Calu3 (cell line): ENCODE measurements at regions not wholly inside any gene's neighbourhood (a gene's known extent, or its start where the extent isn't known, plus 50 kb on each side); places are given as distances from the start of the nearest gene placed in this dataset.

Experiments used
- BruUV-seq: library from RNA; stranded (reverse); fragments of 400-500 nt; replicated peaks from 2 replicates; lab custom pipeline; 2021; lab: Mats Ljungman, UMichigan
- CTCF ChIA-PET: fragments of 300-600 bp; sonication (Branson Sonifier 250); formaldehyde crosslinking; loops from one replicate; lab custom pipeline; 2022; ENCODE audit warnings: antibody characterized with exemption; lab: Charles Lee
- DNase-seq: peaks from one replicate; pipeline ENCODE4 v3.0.0; 2022
- H3K27ac Mint-ChIP-seq: one replicate; pipeline ENCODE4 v1.8.0; 2022; ENCODE audit warnings: mixed read lengths; ENCODE audit not compliant: unreplicated experiment
- H3K27me3 Mint-ChIP-seq: one replicate; pipeline ENCODE4 v1.8.0; 2022; ENCODE audit warnings: mixed read lengths; ENCODE audit not compliant: unreplicated experiment
- H3K36me3 Mint-ChIP-seq: one replicate; pipeline ENCODE4 v1.8.0; 2022; ENCODE audit warnings: mild to moderate bottlenecking, moderate library complexity, mixed read lengths; ENCODE audit not compliant: insufficient read depth, unreplicated experiment
- H3K4me1 Mint-ChIP-seq: one replicate; pipeline ENCODE4 v1.8.0; 2022; ENCODE audit warnings: mild to moderate bottlenecking, low read depth, mixed read lengths; ENCODE audit not compliant: unreplicated experiment
- H3K4me3 Mint-ChIP-seq: one replicate; pipeline ENCODE4 v1.8.0; 2022; ENCODE audit warnings: mild to moderate bottlenecking, low read depth, moderate library complexity, mixed read lengths; ENCODE audit not compliant: unreplicated experiment
- H3K9me3 Mint-ChIP-seq: one replicate; pipeline ENCODE4 v1.8.0; 2022; ENCODE audit warnings: low read depth, mixed read lengths; ENCODE audit not compliant: unreplicated experiment
- CTCF ChIP-seq: fragments of 200-600 bp; IDR thresholded peaks from one replicate; pipeline ENCODE4 v1.8.0; 2022; ENCODE audit warnings: antibody characterized with exemption; ENCODE audit not compliant: unreplicated experiment
- intact Hi-C: fragments of 100-400 bp; cut with micrococcal nuclease; formaldehyde crosslinking; loops from one replicate; pipeline ENCODE4 v1.10.0; 2022; ENCODE audit not compliant: unreplicated experiment

- Mint-ChIP-seq H3K4me3 (no peak overlapping the region), H3K27me3 (peaks cover 33% of the 10 kb centered on the region), H3K36me3 (peaks cover 6% of the 10 kb centered on the region), H3K4me1 (peaks cover 31% of the 10 kb centered on the region), H3K27ac (no peak overlapping the region), H3K9me3 (no peaks in the 10 kb centered on the region)
- peak; percentile 63 for DNase-seq
- CTCF ChIA-PET: interaction anchor here (0.5 to 1.4 kb wide), 5 partner anchors 15 to 143 kb away, joined by 4 to 7 read pairs (median 5); no protein-coding TSS in a partner anchor
- intact Hi-C loops: loop anchor here (1.0 to 5.0 kb wide), 2 partner anchors 72 to 99 kb away; partner anchors contain the start of gene CTNNA1
- peak; percentile 17 for TF ChIP-seq CTCF
- BruUV-seq: no TSS peak
Measured at GRCh38 chr5:138653502-138653901, 78.3 kb upstream of the HSPA9 start.

GRCh38 chr5:138651767-138652117 lies 76.5 kb upstream of the HSPA9 start:
- no peak for DNase-seq
- intact Hi-C loops: loop anchor here (5.0 kb wide), 1 partner anchor 101 kb away; the partner anchor contains the start of gene CTNNA1
- no peak overlapping the region for H3K27ac Mint-ChIP-seq
- H3K36me3 Mint-ChIP-seq: peaks cover 6% of the 10 kb centered on the region
- CTCF ChIA-PET: interaction anchor here (0.8 to 1.3 kb wide), 2 partner anchors 74 to 104 kb away, joined by 3 to 4 read pairs; no protein-coding TSS in a partner anchor
- H3K4me3 Mint-ChIP-seq: no peak overlapping the region
- no TSS peak for BruUV-seq
- peaks cover 27% of the 10 kb centered on the region for H3K27me3 Mint-ChIP-seq
- no peaks in the 10 kb centered on the region for H3K9me3 Mint-ChIP-seq
- no peak for TF ChIP-seq CTCF
- H3K4me1 Mint-ChIP-seq: peaks cover 31% of the 10 kb centered on the region

DNA sequence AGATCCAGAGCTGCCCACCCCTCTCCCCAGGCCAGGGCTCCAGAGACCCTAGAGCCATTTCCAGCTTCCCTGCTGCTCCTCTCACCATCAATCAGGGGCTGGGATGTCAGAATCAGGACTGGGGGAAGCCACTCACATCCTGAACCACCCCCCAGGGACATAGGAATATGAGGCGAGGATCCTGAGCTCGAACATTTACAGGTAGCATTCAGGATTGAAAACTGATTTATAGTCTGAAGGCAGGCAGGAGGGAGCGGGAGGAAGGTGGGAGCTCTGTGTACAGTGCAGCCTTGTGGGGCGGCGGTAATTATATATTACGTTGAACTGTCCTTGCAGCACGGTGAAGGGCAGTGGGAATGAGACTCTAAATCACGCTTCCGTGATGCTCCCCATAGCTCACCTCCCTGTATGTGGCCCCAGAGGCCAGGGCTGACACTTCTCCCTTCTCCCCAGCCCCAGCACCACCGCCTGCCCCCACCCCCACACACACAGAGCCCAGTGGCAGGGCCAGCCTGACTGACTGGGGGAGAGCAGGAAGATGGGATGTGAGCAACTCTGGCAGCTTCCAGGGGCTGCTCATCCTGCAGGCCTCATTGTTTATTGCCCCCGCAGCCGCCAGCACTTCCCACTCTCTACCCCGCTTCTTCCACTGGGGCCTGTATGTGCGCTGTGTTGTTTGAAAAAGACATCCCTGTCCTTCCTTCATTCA lies 76.0 kb upstream of the HSPA9 start:
- TF ChIP-seq CTCF: no peak
- DNase-seq: no peak
- Mint-ChIP-seq H3K4me1 (peaks cover 28% of the 10 kb centered on the region), H3K27me3 (peaks cover 27% of the 10 kb centered on the region), H3K27ac (no peak overlapping the region), H3K4me3 (no peak overlapping the region), H3K36me3 (peaks cover 6% of the 10 kb centered on the region), H3K9me3 (no peaks in the 10 kb centered on the region)
- intact Hi-C loops: loop anchor here (5.0 kb wide), 1 partner anchor 101 kb away; the partner anchor contains the start of gene CTNNA1
- BruUV-seq: no TSS peak
- CTCF ChIA-PET: interaction anchor here (0.8 to 1.3 kb wide), 2 partner anchors 74 to 105 kb away, joined by 3 to 4 read pairs; no protein-coding TSS in a partner anchor

DNA sequence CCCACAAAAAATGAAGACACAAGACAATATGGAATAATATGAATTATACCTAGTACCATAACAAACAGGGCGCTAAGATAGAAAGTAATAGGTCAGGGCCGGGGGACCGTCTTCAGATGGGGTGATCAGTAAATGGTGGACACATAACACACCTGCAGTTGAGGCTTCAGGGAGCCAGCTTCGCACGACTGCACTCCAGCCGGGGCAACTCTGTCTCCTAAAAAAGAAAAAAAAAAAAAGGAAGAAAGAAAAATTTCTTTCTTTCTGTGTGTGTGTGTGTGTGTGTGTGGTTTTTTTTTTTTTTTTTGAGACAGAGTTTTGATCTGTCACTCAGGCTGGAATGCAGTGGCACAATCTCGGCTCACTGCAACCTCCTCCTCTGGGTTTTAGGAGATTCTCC lies 75.0 kb upstream of the HSPA9 start:
- Mint-ChIP-seq H3K9me3 (no peaks in the 10 kb centered on the region), H3K4me3 (no peak overlapping the region), H3K27ac (no peak overlapping the region), H3K27me3 (peaks cover 27% of the 10 kb centered on the region), H3K4me1 (peaks cover 19% of the 10 kb centered on the region), H3K36me3 (peaks cover 6% of the 10 kb centered on the region)
- intact Hi-C loops: loop anchor here (5.0 kb wide), 1 partner anchor 102 kb away; the partner anchor contains the start of gene CTNNA1
- no peak for DNase-seq
- no peak for TF ChIP-seq CTCF
- no TSS peak for BruUV-seq
- CTCF ChIA-PET: no interaction called here
